ENCODE measurements at regions not wholly inside any gene's neighbourhood (a gene's known extent, or its start where the extent isn't known, plus 50 kb on each side); places are given as distances from the start of the nearest gene placed in this dataset.

DNA sequence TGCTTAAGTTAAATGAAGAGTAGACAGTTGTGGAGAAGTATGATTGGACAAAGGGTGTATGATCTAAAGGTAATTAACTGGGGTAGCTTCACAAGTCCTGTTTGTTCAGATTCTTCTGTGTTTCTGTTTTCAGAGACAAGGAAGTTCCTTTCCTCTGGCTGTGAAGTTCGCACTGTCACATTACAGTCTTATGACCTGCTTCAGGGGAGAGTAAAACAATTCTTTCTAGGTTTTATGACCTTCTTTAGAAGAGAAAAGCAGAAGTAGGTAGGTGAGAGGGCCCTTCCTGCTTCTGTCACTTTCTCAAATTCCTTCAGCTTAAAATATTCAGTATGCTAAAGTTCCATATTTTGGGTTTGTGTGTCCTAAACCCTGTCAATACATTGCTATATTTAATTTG lies 211.9 kb downstream of the SOX3 start:
- Histone ChIP-seq H3K36me3 (no peaks in the 10 kb centered on the region), H3K27ac (no peak overlapping the region), H3K9me3 (ENCODE audit: severe bottlenecking) (no peaks in the 10 kb centered on the region), H3K27me3 (ENCODE audit: insufficient read depth, low read depth, severe bottlenecking) (peaks cover 6% of the 10 kb centered on the region), H3K4me3 (ENCODE audit: low read depth, low read length) (no peak overlapping the region)
- no peak for DNase-seq
- TF ChIP-seq, protein P1, sequence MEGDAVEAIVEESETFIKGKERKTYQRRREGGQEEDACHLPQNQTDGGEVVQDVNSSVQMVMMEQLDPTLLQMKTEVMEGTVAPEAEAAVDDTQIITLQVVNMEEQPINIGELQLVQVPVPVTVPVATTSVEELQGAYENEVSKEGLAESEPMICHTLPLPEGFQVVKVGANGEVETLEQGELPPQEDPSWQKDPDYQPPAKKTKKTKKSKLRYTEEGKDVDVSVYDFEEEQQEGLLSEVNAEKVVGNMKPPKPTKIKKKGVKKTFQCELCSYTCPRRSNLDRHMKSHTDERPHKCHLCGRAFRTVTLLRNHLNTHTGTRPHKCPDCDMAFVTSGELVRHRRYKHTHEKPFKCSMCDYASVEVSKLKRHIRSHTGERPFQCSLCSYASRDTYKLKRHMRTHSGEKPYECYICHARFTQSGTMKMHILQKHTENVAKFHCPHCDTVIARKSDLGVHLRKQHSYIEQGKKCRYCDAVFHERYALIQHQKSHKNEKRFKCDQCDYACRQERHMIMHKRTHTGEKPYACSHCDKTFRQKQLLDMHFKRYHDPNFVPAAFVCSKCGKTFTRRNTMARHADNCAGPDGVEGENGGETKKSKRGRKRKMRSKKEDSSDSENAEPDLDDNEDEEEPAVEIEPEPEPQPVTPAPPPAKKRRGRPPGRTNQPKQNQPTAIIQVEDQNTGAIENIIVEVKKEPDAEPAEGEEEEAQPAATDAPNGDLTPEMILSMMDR (IDR thresholded peaks at IDR 0.05; ENCODE audit: low read depth, low read length): no peak

DNA sequence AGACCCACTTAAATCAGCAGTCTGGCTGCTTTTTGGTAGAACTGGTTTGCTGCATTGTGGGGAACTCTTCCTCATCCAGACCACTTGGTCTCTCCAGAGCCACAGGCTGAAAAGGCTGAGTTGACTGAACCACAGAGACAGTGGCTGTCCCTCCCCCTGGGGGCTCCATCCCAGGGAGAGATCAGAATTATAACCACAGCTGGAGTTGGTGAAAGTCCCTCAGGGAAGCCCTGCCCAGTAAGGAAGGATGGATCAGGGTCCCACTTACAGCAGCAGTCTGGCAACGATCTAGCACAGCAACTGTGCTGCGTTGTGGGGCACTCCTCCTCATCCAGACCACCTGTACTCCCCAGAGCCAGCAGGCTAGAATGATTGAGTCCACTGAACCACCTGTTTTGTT lies 212.7 kb downstream of the SOX3 start:
- DNase-seq: no peak
- no peak overlapping the region for H3K27ac ChIP-seq
- H3K36me3 ChIP-seq: no peaks in the 10 kb centered on the region
- no peak overlapping the region for H3K4me3 ChIP-seq (ENCODE audit: low read depth, low read length)
- TF ChIP-seq, protein P1 (IDR thresholded peaks at IDR 0.05; ENCODE audit: low read depth, low read length): no peak
- H3K9me3 ChIP-seq (ENCODE audit: severe bottlenecking): peaks cover 4% of the 10 kb centered on the region
- H3K27me3 ChIP-seq (ENCODE audit: insufficient read depth, low read depth, severe bottlenecking): peaks cover 4% of the 10 kb centered on the region

DNA sequence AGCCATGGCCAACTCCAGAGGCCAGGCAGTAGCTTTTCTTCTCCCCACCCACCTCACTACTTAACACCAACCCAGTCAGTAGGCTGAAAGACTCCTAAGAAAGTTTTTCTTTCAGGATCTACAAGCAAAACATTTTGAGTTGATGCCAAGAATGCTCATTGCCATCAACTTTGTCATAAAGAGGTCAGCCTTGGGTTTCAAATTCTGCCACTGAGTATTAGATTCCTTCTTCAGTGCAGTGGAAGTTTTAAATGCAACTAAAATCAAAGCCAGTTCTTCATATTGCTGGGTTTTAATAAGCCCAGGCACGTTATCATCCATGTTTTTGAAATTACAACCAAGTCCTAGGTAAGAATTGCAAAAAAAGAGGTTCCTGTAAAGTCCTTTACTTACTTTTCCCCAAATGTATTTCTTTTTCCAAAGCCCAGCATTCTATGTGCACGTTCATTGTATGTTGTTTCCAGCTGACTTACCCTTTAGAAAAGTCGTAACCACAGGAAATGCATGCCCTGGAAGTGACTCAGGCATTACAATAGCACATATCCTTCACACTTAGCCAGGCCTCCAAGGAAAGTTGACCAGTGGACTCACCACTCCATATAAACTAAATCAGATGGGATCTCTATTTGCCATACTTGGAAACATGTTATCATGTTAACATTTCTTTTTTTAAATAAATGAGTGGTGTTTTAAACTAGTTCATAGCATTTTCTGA lies 229.9 kb downstream of the SOX3 start:
- TF ChIP-seq, protein P1 (IDR thresholded peaks at IDR 0.05; ENCODE audit: low read depth, low read length): no peak
- no peaks in the 10 kb centered on the region for H3K36me3 ChIP-seq
- no peak overlapping the region for H3K4me3 ChIP-seq (ENCODE audit: low read depth, low read length)
- no peak for DNase-seq
- H3K27me3 ChIP-seq (ENCODE audit: insufficient read depth, low read depth, severe bottlenecking): peaks cover 2% of the 10 kb centered on the region
- H3K27ac ChIP-seq: no peak overlapping the region
- H3K9me3 ChIP-seq (ENCODE audit: severe bottlenecking): no peaks in the 10 kb centered on the region

DNA sequence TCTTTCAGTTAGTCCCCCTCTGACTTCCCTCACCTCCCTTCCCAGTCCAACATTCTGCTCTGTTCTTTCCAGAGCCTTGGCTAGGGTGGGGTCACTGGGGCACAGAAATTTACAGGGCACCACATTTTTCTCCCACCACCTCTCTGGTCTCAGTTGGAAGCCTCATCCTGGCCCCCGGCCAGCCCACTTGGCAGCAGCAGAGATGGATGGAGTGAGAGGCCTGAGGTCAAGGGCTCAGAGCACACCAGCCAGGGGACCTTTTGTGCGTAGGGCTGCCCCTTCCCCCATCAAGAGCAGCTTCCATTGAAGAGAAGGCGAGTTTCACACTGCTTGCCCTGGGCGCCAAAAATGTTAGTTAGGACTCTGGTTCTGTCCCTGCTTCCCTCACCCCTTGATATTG lies 230.9 kb downstream of the SOX3 start:
- H3K36me3 ChIP-seq: no peaks in the 10 kb centered on the region
- H3K27ac ChIP-seq: no peak overlapping the region
- TF ChIP-seq, protein P1 (IDR thresholded peaks at IDR 0.05; ENCODE audit: low read depth, low read length): no peak
- no peaks in the 10 kb centered on the region for H3K9me3 ChIP-seq (ENCODE audit: severe bottlenecking)
- no peak for DNase-seq
- H3K27me3 ChIP-seq (ENCODE audit: insufficient read depth, low read depth, severe bottlenecking): peaks cover 2% of the 10 kb centered on the region
- H3K4me3 ChIP-seq (ENCODE audit: low read depth, low read length): no peak overlapping the region

DNA sequence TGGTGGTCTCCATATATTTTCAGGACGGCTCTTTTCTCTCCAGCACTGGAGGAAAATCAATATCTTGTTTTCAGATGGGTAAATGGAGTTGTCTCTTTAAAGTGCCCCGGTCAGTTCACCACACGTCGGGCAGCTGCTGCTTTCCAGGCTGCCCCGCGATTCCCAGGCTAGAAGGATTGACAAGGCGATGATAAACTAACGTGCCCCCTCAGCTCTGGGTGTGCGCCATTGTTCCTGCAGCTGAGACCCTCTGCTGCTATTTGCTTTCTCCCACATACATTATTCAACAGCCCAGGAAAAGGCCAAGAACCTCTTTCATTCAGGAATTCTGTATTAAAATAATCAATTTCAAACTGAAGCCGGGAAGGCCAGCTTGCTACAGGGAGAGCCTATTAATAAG lies 254.5 kb downstream of the SOX3 start:
- Histone ChIP-seq H3K9me3 (ENCODE audit: severe bottlenecking) (no peaks in the 10 kb centered on the region), H3K36me3 (no peaks in the 10 kb centered on the region), H3K27me3 (ENCODE audit: insufficient read depth, low read depth, severe bottlenecking) (peaks cover 24% of the 10 kb centered on the region), H3K4me3 (ENCODE audit: low read depth, low read length) (no peak overlapping the region), H3K27ac (no peak overlapping the region)
- TF ChIP-seq, protein P1 (IDR thresholded peaks at IDR 0.05; ENCODE audit: low read depth, low read length): no peak
- no peak for DNase-seq

DNA sequence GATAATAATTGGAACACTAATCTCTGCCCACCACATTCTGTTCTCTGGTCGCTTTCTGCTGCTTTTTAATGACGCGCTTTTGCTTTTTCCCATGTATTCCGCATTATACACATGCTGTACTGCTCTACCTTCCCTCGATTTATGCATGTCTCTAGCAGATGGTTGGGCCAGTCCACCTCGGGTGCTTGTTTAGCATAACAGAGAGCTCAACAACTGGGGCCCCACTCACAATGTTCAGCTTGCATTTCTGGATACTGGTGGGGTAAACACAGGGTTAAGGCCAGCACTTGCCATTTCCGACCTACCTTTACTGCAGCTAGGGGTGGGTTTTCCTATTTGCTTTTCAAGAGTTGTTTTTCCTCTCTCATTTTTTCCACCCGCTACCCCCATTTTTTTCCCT lies 255.8 kb downstream of the SOX3 start:
- no peak for DNase-seq
- Histone ChIP-seq H3K36me3 (no peaks in the 10 kb centered on the region), H3K27ac (no peak overlapping the region), H3K27me3 (ENCODE audit: insufficient read depth, low read depth, severe bottlenecking) (peaks cover 29% of the 10 kb centered on the region), H3K4me3 (ENCODE audit: low read depth, low read length) (no peak overlapping the region), H3K9me3 (ENCODE audit: severe bottlenecking) (no peaks in the 10 kb centered on the region)
- TF ChIP-seq, protein P1 (IDR thresholded peaks at IDR 0.05; ENCODE audit: low read depth, low read length): no peak

Data from WERI-Rb-1 (cell line).